ENCODE measurements at regions not wholly inside any gene's neighbourhood (a gene's known extent, or its start where the extent isn't known, plus 50 kb on each side); places are given as distances from the start of the nearest gene placed in this dataset.

- TF ChIP-seq POLR2A (IDR thresholded peaks at IDR 0.05) = no peak
- TF ChIP-seq CTCF (IDR thresholded peaks at IDR 0.05) = no peak
These were observed 268.6 kb downstream of the ERMARD start for GRCh38 chr6:170019818-170020583.

All from testis (tissue), 2 donors.